Astrocyte (in vitro differentiated cells and primary cell): ENCODE measurements at regions not wholly inside any gene's neighbourhood (a gene's known extent, or its start where the extent isn't known, plus 50 kb on each side); places are given as distances from the start of the nearest gene placed in this dataset.
"Not testable (repeated sequence)": the region's sequence is repeated elsewhere in the genome, so short reads cannot be mapped to it uniquely, and the experiment has no call there.

ENCODE experiments used
- DNase-seq: peaks from one replicate; pipeline ENCODE4 v3.0.0-alpha.2; 2010; ENCODE audit warnings: low read depth
- FAIRE-seq: peaks from 2 replicates; lab custom pipeline; 2011; peaks lifted over from hg19 to GRCh38; lab: Jason Lieb, UNC
- H2AFZ ChIP-seq: 2 replicates; pipeline ENCODE4 v1.6.0; 2012; ENCODE audit warnings: low read depth, low read length, inconsistent platforms
- H3K27ac ChIP-seq: 2 replicates; pipeline ENCODE4 v1.5.1; 2011; ENCODE audit warnings: low read depth, low read length, inconsistent platforms
- H3K27me3 ChIP-seq: 2 replicates; pipeline ENCODE4 v1.6.0; 2011; ENCODE audit warnings: low read length, inconsistent platforms; ENCODE audit not compliant: insufficient read depth
- H3K36me3 ChIP-seq: 2 replicates; pipeline ENCODE4 v1.5.1; 2011; ENCODE audit warnings: low read length, inconsistent platforms; ENCODE audit not compliant: insufficient read depth
- H3K4me1 ChIP-seq: 2 replicates; pipeline ENCODE4 v1.5.1; 2011; ENCODE audit warnings: low read length, inconsistent platforms; ENCODE audit not compliant: insufficient read depth
- H3K4me2 ChIP-seq: 2 replicates; pipeline ENCODE4 v1.6.0; 2012; ENCODE audit warnings: low read length, inconsistent platforms
- H3K4me3 ChIP-seq: 2 replicates; pipeline ENCODE4 v1.5.1; 2011; ENCODE audit warnings: low read depth, mild to moderate bottlenecking, low read length, inconsistent platforms; ENCODE audit not compliant: insufficient read depth
- H3K79me2 ChIP-seq: 2 replicates; pipeline ENCODE4 v1.6.0; 2012; ENCODE audit warnings: mild to moderate bottlenecking, low read length, inconsistent platforms; ENCODE audit not compliant: insufficient read depth
- H3K9ac ChIP-seq: 2 replicates; pipeline ENCODE4 v1.6.0; 2012; ENCODE audit warnings: mild to moderate bottlenecking, low read length, inconsistent platforms
- H3K9me3 ChIP-seq: 2 replicates; pipeline ENCODE4 v1.5.1; 2012; ENCODE audit warnings: low read depth, mild to moderate bottlenecking, low read length, inconsistent platforms; ENCODE audit not compliant: insufficient read depth
- H4K20me1 ChIP-seq: 2 replicates; pipeline ENCODE4 v1.6.0; 2012; ENCODE audit warnings: low read length, inconsistent platforms; ENCODE audit not compliant: insufficient read depth
- H3K27ac Mint-ChIP-seq: one replicate; pipeline ENCODE4 v1.8.0; 2021; ENCODE audit warnings: mild to moderate bottlenecking, mixed read lengths; ENCODE audit not compliant: unreplicated experiment
- H3K27me3 Mint-ChIP-seq: one replicate; pipeline ENCODE4 v1.8.0; 2021; ENCODE audit warnings: low read depth, mixed read lengths; ENCODE audit not compliant: unreplicated experiment
- H3K36me3 Mint-ChIP-seq: one replicate; pipeline ENCODE4 v1.8.0; 2021; ENCODE audit warnings: low read depth, mixed read lengths; ENCODE audit not compliant: unreplicated experiment
- H3K4me1 Mint-ChIP-seq: one replicate; pipeline ENCODE4 v1.8.0; 2021; ENCODE audit warnings: low read depth, mixed read lengths; ENCODE audit not compliant: unreplicated experiment
- H3K4me3 Mint-ChIP-seq: one replicate; pipeline ENCODE4 v1.8.0; 2021; ENCODE audit warnings: mild to moderate bottlenecking, moderate library complexity, mixed read lengths; ENCODE audit not compliant: unreplicated experiment
- H3K9me3 Mint-ChIP-seq: one replicate; pipeline ENCODE4 v1.8.0; 2021; ENCODE audit warnings: mild to moderate bottlenecking, mixed read lengths; ENCODE audit not compliant: unreplicated experiment
- CTCF ChIP-seq: IDR thresholded peaks from 2 replicates; pipeline ENCODE4 v1.5.1; 2011; ENCODE audit warnings: low read depth, mild to moderate bottlenecking, inconsistent platforms, low read length, moderate library complexity; ENCODE audit not compliant: insufficient read depth
- EZH2 ChIP-seq: IDR thresholded peaks from 2 replicates; pipeline ENCODE4 v1.6.1; 2012; ENCODE audit warnings: mild to moderate bottlenecking, low read length, inconsistent platforms; ENCODE audit not compliant: insufficient read depth

DNA sequence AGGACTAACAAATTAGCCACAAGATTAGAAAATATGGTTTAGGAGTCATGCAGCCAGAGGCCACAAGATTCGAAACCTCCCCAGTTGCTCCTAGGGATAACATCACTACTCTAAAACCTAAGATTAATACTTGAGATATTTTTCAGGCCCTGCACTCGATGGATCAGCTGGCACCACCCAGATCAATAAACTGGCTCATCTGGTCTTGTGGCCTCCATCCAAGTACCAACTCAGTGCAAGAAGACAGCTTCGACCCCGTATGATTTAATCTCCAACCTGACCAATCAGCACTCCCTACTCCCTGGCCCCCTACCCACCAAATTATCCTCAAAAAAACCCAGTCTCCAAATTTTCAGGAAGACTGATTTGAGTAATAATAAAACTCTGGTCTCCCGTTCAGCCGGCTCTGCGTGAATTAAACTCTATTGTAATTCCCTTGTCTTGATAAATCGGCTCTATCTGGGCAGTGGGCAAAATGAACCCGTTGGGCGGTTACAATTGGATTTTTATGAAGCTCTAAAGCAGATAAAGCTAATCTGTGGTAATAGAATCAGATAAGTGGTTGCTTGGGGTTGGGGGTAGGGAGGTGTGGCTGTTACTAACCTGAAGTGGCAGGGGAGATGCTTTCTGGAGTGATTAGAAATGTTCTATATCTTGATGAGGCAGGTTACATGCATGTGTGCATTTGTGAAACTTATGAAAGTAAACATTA is 91.8 kb upstream of the ATXN3L start:
- no peaks in the 10 kb centered on the region for H3K9me3 ChIP-seq
- TF ChIP-seq CTCF: no peak
- TF ChIP-seq EZH2: no peak
- H3K4me3 Mint-ChIP-seq: no peak overlapping the region
- H3K27me3 Mint-ChIP-seq: no peaks in the 10 kb centered on the region
- no peak overlapping the region for H3K4me3 ChIP-seq
- H4K20me1 ChIP-seq: no peaks in the 10 kb centered on the region
- no peak overlapping the region for H3K27ac Mint-ChIP-seq
- peaks cover 2% of the 10 kb centered on the region for H3K36me3 Mint-ChIP-seq
- no peak overlapping the region for H3K4me2 ChIP-seq
- FAIRE-seq: no peak
- H3K79me2 ChIP-seq: no peaks in the 10 kb centered on the region
- H3K9ac ChIP-seq: no peak overlapping the region
- H3K9me3 Mint-ChIP-seq: peaks cover 5% of the 10 kb centered on the region
- H2AFZ ChIP-seq: no peak overlapping the region
- H3K27ac ChIP-seq: no peak overlapping the region
- H3K4me1 Mint-ChIP-seq: peaks cover 5% of the 10 kb centered on the region
- no peaks in the 10 kb centered on the region for H3K27me3 ChIP-seq
- H3K4me1 ChIP-seq: no peaks in the 10 kb centered on the region
- DNase-seq: no peak
- H3K36me3 ChIP-seq: no peaks in the 10 kb centered on the region

DNA sequence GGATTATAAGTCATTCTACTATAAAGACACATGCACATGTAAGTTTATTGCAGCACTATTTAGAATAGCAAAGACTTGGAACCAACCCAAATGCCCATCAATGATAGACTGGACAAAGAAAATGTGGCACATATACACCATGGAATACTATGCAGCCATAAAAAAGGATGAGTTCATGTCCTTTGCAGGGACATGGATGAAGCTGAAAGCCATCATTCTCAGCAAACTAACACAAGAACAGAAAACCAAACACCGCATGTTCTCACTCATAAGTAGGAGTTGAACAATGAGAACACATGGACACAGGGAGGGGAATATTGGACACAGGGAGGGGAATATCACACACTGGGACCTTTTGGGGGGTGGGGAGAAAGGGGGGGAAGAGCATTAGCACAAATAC is 88.7 kb upstream of the ATXN3L start:
- H3K9me3 Mint-ChIP-seq, H3K27ac Mint-ChIP-seq, H2AFZ ChIP-seq, H3K36me3 Mint-ChIP-seq, H3K27ac ChIP-seq, FAIRE-seq, H3K79me2 ChIP-seq, H3K4me1 Mint-ChIP-seq, H4K20me1 ChIP-seq, H3K4me2 ChIP-seq, H3K27me3 ChIP-seq, H3K4me3 ChIP-seq, H3K36me3 ChIP-seq, DNase-seq, H3K9ac ChIP-seq, H3K4me1 ChIP-seq, H3K4me3 Mint-ChIP-seq, H3K9me3 ChIP-seq, H3K27me3 Mint-ChIP-seq: not testable (repeated sequence)

DNA sequence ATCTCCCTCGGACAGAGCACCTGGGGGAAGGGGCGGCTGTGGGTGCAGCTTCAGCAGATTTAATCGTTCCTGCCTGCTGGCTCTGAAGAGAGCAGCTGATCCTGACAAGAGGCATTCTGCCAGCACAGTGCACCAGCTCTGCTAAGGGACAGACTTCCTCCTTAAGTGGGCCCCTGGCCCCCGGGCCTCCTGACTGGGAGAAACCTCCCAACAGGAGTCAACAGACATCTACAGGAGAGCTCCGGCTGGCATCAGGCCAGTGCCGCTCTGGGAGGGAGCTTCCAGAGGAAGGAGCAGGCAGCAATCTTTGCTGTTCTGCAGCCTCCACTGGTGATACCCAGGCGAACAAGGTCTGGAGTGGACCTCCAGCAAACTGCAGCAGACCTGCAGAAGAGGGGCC is 84.9 kb upstream of the ATXN3L start:
- H2AFZ ChIP-seq: not testable (repeated sequence)

More for the DNA sequence above, 84.9 kb upstream of the ATXN3L start:
- not testable (repeated sequence) for H3K36me3 ChIP-seq, H3K27ac ChIP-seq, H3K4me2 ChIP-seq, H4K20me1 ChIP-seq, H3K9me3 Mint-ChIP-seq, H3K79me2 ChIP-seq, FAIRE-seq, H3K4me1 Mint-ChIP-seq, H3K4me1 ChIP-seq, H3K27ac Mint-ChIP-seq, H3K9ac ChIP-seq, H3K27me3 ChIP-seq, H3K27me3 Mint-ChIP-seq, H3K9me3 ChIP-seq, H3K4me3 Mint-ChIP-seq, H3K4me3 ChIP-seq, H3K36me3 Mint-ChIP-seq, DNase-seq
